Endothelial cell of umbilical vein (primary cell): ENCODE measurements at regions not wholly inside any gene's neighbourhood (a gene's known extent, or its start where the extent isn't known, plus 50 kb on each side); places are given as distances from the start of the nearest gene placed in this dataset.

ENCODE experiments used
- BruUV-seq: library from RNA; stranded (reverse); fragments of 400-500 nt; replicated peaks from 2 replicates; lab custom pipeline; 2021; lab: Mats Ljungman, UMichigan
- CTCF ChIA-PET: fragments of 300-600, 350-600 bp; sonication (Branson Sonifier 250); formaldehyde crosslinking; loops from one replicate; lab custom pipeline; 2021; ENCODE audit warnings: antibody characterized with exemption, inconsistent platforms; lab: Charles Lee
- POLR2A ChIA-PET: fragments of 300-600, 350-600 bp; sonication (Branson Sonifier 250); formaldehyde crosslinking; loops from one replicate; lab custom pipeline; 2021; ENCODE audit warnings: antibody characterized with exemption, inconsistent platforms; lab: Charles Lee
- DNase-seq: peaks from one replicate; pipeline ENCODE4 v3.0.0-alpha.2; 2011; ENCODE audit warnings: low read depth, low spot score
- FAIRE-seq: peaks from 2 replicates; lab custom pipeline; 2011; peaks lifted over from hg19 to GRCh38; lab: Jason Lieb, UNC
- H2AFZ ChIP-seq: 2 replicates; pipeline ENCODE4 v1.6.0; 2012; ENCODE audit warnings: low read depth, low read length, control low read depth, inconsistent platforms
- H3K27ac ChIP-seq: 2 replicates; pipeline ENCODE4 v1.5.1; 2011; ENCODE audit warnings: low read depth, mild to moderate bottlenecking, control low read depth, low read length, moderate library complexity; ENCODE audit not compliant: insufficient read depth
- H3K27me3 ChIP-seq, 2 experiments: 2 replicates each; pipeline versions ENCODE4 v1.6.0 to v1.6.1; 2011; ENCODE audit warnings: low read length in 2 of 2, mixed read lengths in 1 of 2; ENCODE audit not compliant: control insufficient read depth in 2 of 2, insufficient read depth in 2 of 2
- H3K36me3 ChIP-seq, 2 experiments: 2 replicates in 1 of 2; 3 replicates in 1 of 2; pipeline ENCODE4 v1.5.1; 2011; ENCODE audit warnings: low read length in 2 of 2, mild to moderate bottlenecking in 1 of 2, moderate library complexity in 1 of 2; ENCODE audit not compliant: control insufficient read depth in 2 of 2, insufficient read depth in 2 of 2; ENCODE audit errors: extremely low read depth in 1 of 2
- H3K4me1 ChIP-seq: 3 replicates; pipeline ENCODE4 v1.5.1; 2011; ENCODE audit warnings: mild to moderate bottlenecking, low read length; ENCODE audit not compliant: control insufficient read depth, insufficient read depth; ENCODE audit errors: extremely low read depth
- H3K4me2 ChIP-seq: 2 replicates; pipeline ENCODE4 v1.6.1; 2011; ENCODE audit warnings: low read length, control low read depth, mixed read lengths; ENCODE audit not compliant: insufficient read depth
- H3K4me3 ChIP-seq, 3 experiments: fragments of 200-600 bp in 1 of 3; sonication (generic), shearing (Covaris generic) in 1 of 3; replicated peaks in 1 of 3; 2 replicates each; pipeline ENCODE4 v1.5.1; 2011 to 2016; ENCODE audit warnings: control low read depth in 3 of 3, low read length in 3 of 3, mild to moderate bottlenecking in 2 of 3, inconsistent platforms in 1 of 3, low read depth in 1 of 3, moderate library complexity in 1 of 3; ENCODE audit not compliant: insufficient read depth in 1 of 3
- H3K79me2 ChIP-seq: 2 replicates; pipeline ENCODE4 v1.6.0; 2012; ENCODE audit warnings: low read length, inconsistent platforms; ENCODE audit not compliant: control insufficient read depth, insufficient read depth
- H3K9ac ChIP-seq: replicated peaks from 2 replicates; pipeline ENCODE3; 2011; ENCODE audit warnings: low read length, control low read depth; ENCODE audit not compliant: insufficient read depth; ENCODE audit errors: extremely low read depth
- H3K9me1 ChIP-seq: replicated peaks from 3 replicates; pipeline ENCODE4 v1.6.0; 2011; ENCODE audit warnings: mild to moderate bottlenecking, low read length; ENCODE audit not compliant: control insufficient read depth, insufficient read depth; ENCODE audit errors: extremely low read depth
- H3K9me3 ChIP-seq: replicated peaks from 2 replicates; pipeline ENCODE4 v1.5.1; 2012; ENCODE audit warnings: low read length, inconsistent platforms; ENCODE audit not compliant: control insufficient read depth, insufficient read depth
- H4K20me1 ChIP-seq: replicated peaks from 2 replicates; pipeline ENCODE3; 2011; ENCODE audit warnings: mild to moderate bottlenecking, low read length; ENCODE audit not compliant: control insufficient read depth, insufficient read depth; ENCODE audit errors: extremely low read depth
- EZH2 ChIP-seq: IDR thresholded peaks from 2 replicates; pipeline ENCODE4 v1.6.1; 2012; ENCODE audit warnings: borderline replicate concordance, low read depth, mild to moderate bottlenecking, moderate library complexity, low read length, inconsistent platforms; ENCODE audit not compliant: severe bottlenecking
- FOS ChIP-seq: IDR thresholded peaks from 2 replicates; pipeline ENCODE4 v1.6.1; 2011; ENCODE audit warnings: mild to moderate bottlenecking, low read length, moderate library complexity, borderline replicate concordance; ENCODE audit not compliant: insufficient read depth
- GATA2 ChIP-seq: IDR thresholded peaks from 2 replicates; pipeline ENCODE4 v1.7.0; 2011; ENCODE audit warnings: low read depth, mild to moderate bottlenecking, moderate library complexity, mixed read lengths, low read length; ENCODE audit not compliant: insufficient read length, insufficient read depth
- JUN ChIP-seq: IDR thresholded peaks from 2 replicates; pipeline ENCODE4 v1.6.1; 2011; ENCODE audit warnings: borderline replicate concordance, low read depth; ENCODE audit not compliant: insufficient read length, insufficient read depth
- MYC ChIP-seq: IDR thresholded peaks from one replicate; pipeline ENCODE4 v1.6.1; 2011; ENCODE audit warnings: mild to moderate bottlenecking, low read depth, low read length
- POLR2A ChIP-seq: IDR thresholded peaks from 2 replicates; pipeline ENCODE4 v1.6.1; 2012; ENCODE audit warnings: low read depth, mild to moderate bottlenecking, control low read depth, low read length
- POLR2AphosphoS5 ChIP-seq: IDR thresholded peaks from 2 replicates; pipeline ENCODE4 v1.6.1; 2012; ENCODE audit warnings: low read depth, mild to moderate bottlenecking, control low read depth, low read length, moderate library complexity; ENCODE audit not compliant: insufficient read depth
- dilution Hi-C: fragments of 300-500 bp; cut with MboI; formaldehyde crosslinking; loops from one replicate; pipeline ENCODE4 v1.15.0; 2019; ENCODE audit warnings: low sequenced_read_pairs; ENCODE audit not compliant: extremely low pct_ligation_motif_present
- intact Hi-C: fragments of 100-400 bp; cut with micrococcal nuclease; formaldehyde crosslinking; loops from one replicate; pipeline ENCODE4 v1.10.0; 2022
- TF ChIP-seq, protein P1 (sequence below), 2 donors: IDR thresholded peaks; 1 replicate in 1 of 2; 2 replicates in 1 of 2; pipeline ENCODE4 v1.5.1; 2011; ENCODE audit warnings: low read length in 2 of 2, mild to moderate bottlenecking in 2 of 2, moderate library complexity in 2 of 2, control low read depth in 1 of 2, inconsistent platforms in 1 of 2, low read depth in 1 of 2; ENCODE audit not compliant: insufficient read depth in 1 of 2; ENCODE audit errors: extremely low read depth in 1 of 2
- TF ChIP-seq, protein P2 (sequence below): IDR thresholded peaks from 2 replicates; pipeline ENCODE4 v1.6.1; 2011; ENCODE audit not compliant: insufficient read depth, insufficient read length

DNA sequence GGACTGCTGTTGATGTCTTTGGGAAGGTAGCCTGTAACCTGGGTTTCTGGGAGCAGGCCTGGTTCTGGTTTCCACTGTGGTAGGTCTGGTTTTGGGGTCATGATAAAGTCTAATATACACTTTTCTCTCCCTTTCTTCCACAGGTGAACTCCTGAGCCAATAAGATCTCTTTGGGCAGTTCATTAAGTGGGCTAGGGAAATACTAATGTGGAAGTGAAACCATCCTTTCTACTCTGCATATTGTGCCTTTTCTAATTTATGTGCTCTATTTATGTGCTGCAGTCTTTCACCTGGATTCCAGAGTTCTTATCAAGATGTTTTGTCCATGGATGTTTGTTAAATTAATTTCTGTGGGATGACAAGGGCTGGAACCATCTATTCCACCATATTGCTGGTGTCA, 165.7 kb upstream of the PTPRK start:
- BruUV-seq: no TSS peak
- no peak overlapping the region for H3K9ac ChIP-seq
- H3K4me1 ChIP-seq: no peaks in the 10 kb centered on the region
- dilution Hi-C loops: no loop called here
- TF ChIP-seq FOS (no peak), MYC (no peak), GATA2 (no peak), POLR2AphosphoS5 (no peak), JUN (no peak), EZH2 (no peak), POLR2A (no peak)
- TF ChIP-seq, protein P1, sequence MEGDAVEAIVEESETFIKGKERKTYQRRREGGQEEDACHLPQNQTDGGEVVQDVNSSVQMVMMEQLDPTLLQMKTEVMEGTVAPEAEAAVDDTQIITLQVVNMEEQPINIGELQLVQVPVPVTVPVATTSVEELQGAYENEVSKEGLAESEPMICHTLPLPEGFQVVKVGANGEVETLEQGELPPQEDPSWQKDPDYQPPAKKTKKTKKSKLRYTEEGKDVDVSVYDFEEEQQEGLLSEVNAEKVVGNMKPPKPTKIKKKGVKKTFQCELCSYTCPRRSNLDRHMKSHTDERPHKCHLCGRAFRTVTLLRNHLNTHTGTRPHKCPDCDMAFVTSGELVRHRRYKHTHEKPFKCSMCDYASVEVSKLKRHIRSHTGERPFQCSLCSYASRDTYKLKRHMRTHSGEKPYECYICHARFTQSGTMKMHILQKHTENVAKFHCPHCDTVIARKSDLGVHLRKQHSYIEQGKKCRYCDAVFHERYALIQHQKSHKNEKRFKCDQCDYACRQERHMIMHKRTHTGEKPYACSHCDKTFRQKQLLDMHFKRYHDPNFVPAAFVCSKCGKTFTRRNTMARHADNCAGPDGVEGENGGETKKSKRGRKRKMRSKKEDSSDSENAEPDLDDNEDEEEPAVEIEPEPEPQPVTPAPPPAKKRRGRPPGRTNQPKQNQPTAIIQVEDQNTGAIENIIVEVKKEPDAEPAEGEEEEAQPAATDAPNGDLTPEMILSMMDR (IDR thresholded peaks at IDR 0.05; ENCODE audit: extremely low read depth in 1 of 2, insufficient read depth in 1 of 2, low read depth in 1 of 2, low read length in 2 of 2): no peak
- TF ChIP-seq, protein P2, sequence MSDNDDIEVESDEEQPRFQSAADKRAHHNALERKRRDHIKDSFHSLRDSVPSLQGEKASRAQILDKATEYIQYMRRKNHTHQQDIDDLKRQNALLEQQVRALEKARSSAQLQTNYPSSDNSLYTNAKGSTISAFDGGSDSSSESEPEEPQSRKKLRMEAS: no peak
- no peak overlapping the region for H3K4me3 ChIP-seq
- H3K4me2 ChIP-seq: no peak overlapping the region
- intact Hi-C loops: no loop called here
- no peaks in the 10 kb centered on the region for H4K20me1 ChIP-seq
- no peak overlapping the region for H3K27ac ChIP-seq
- FAIRE-seq (no peak), DNase-seq (no peak)
- ChIA-PET POLR2A (no interaction called here), CTCF (interaction anchor here (1.0 kb wide), 1 partner anchor 11 kb away, joined by 3 read pairs; no protein-coding TSS in a partner anchor)
- no peaks in the 10 kb centered on the region for H3K9me3 ChIP-seq
- no peaks in the 10 kb centered on the region for H3K36me3 ChIP-seq
- H3K79me2 ChIP-seq: no peaks in the 10 kb centered on the region
- H3K9me1 ChIP-seq: no peaks in the 10 kb centered on the region
- H2AFZ ChIP-seq: no peak overlapping the region
- H3K27me3 ChIP-seq: peaks cover 0 to 3% of the 10 kb centered on the region in 2 experiments
